ENCODE measurements at regions not wholly inside any gene's neighbourhood (a gene's known extent, or its start where the extent isn't known, plus 50 kb on each side); places are given as distances from the start of the nearest gene placed in this dataset.
"Not testable (repeated sequence)": the region's sequence is repeated elsewhere in the genome, so short reads cannot be mapped to it uniquely, and the experiment has no call there.

- Histone ChIP-seq H2AFZ (ENCODE audit: low read length) (no peak overlapping the region), H3K27ac (ENCODE audit: low read depth, low read length, poor library complexity, severe bottlenecking) (no peak overlapping the region), H3K4me3 (ENCODE audit: low read depth, low read length, poor library complexity, severe bottlenecking) (no peak overlapping the region), H3K27me3 (ENCODE audit: insufficient read depth, low read length) (no peaks in the 10 kb centered on the region), H3K79me2 (ENCODE audit: insufficient read depth, low read length) (no peaks in the 10 kb centered on the region), H3K4me1 (ENCODE audit: insufficient read depth, low read length, severe bottlenecking) (no peaks in the 10 kb centered on the region), H4K20me1 (ENCODE audit: insufficient read depth, low read length) (no peaks in the 10 kb centered on the region), H3K9me2 (ENCODE audit: low read depth, low read length) (no peaks in the 10 kb centered on the region), H3K9ac (ENCODE audit: low read length) (no peak overlapping the region), H3K9me3 (ENCODE audit: low read length) (no peaks in the 10 kb centered on the region), H3F3A (ENCODE audit: insufficient read depth, low read length) (no peaks in the 10 kb centered on the region), H3K4me2 (ENCODE audit: low read length) (no peak overlapping the region), H3K36me3 (ENCODE audit: insufficient read depth, low read length) (no peaks in the 10 kb centered on the region)
- TF ChIP-seq, protein P1, sequence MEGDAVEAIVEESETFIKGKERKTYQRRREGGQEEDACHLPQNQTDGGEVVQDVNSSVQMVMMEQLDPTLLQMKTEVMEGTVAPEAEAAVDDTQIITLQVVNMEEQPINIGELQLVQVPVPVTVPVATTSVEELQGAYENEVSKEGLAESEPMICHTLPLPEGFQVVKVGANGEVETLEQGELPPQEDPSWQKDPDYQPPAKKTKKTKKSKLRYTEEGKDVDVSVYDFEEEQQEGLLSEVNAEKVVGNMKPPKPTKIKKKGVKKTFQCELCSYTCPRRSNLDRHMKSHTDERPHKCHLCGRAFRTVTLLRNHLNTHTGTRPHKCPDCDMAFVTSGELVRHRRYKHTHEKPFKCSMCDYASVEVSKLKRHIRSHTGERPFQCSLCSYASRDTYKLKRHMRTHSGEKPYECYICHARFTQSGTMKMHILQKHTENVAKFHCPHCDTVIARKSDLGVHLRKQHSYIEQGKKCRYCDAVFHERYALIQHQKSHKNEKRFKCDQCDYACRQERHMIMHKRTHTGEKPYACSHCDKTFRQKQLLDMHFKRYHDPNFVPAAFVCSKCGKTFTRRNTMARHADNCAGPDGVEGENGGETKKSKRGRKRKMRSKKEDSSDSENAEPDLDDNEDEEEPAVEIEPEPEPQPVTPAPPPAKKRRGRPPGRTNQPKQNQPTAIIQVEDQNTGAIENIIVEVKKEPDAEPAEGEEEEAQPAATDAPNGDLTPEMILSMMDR (IDR thresholded peaks at IDR 0.05; ENCODE audit: low read length): no peak
- no peak for TF ChIP-seq EZH2 (IDR thresholded peaks at IDR 0.05; ENCODE audit: borderline replicate concordance, low read length)
Observed at GRCh38 chr12:4187916-4188315, 85.6 kb upstream of the CCND2 start.

- not testable (repeated sequence) for H3F3A ChIP-seq (ENCODE audit: insufficient read depth, low read length); H3K36me3 ChIP-seq (ENCODE audit: insufficient read depth, low read length); H3K9me2 ChIP-seq (ENCODE audit: low read depth, low read length); H3K27me3 ChIP-seq (ENCODE audit: insufficient read depth, low read length); H3K4me3 ChIP-seq (ENCODE audit: low read depth, low read length, poor library complexity, severe bottlenecking); H3K27ac ChIP-seq (ENCODE audit: low read depth, low read length, poor library complexity, severe bottlenecking); H3K9me3 ChIP-seq (ENCODE audit: low read length); H3K4me2 ChIP-seq (ENCODE audit: low read length); H2AFZ ChIP-seq (ENCODE audit: low read length); H3K79me2 ChIP-seq (ENCODE audit: insufficient read depth, low read length); H3K9ac ChIP-seq (ENCODE audit: low read length); H3K4me1 ChIP-seq (ENCODE audit: insufficient read depth, low read length, severe bottlenecking); H4K20me1 ChIP-seq (ENCODE audit: insufficient read depth, low read length)
Observed at GRCh38 chr12:4187315-4187714, 86.2 kb upstream of the CCND2 start.

- no peak for TF ChIP-seq EZH2 (IDR thresholded peaks at IDR 0.05; ENCODE audit: borderline replicate concordance, low read length)
- TF ChIP-seq, protein P1 (IDR thresholded peaks at IDR 0.05; ENCODE audit: low read length): no peak
- no peaks in the 10 kb centered on the region for H3K79me2 ChIP-seq (ENCODE audit: insufficient read depth, low read length)
- no peaks in the 10 kb centered on the region for H3F3A ChIP-seq (ENCODE audit: insufficient read depth, low read length)
- H3K9me3 ChIP-seq (ENCODE audit: low read length): no peaks in the 10 kb centered on the region
- no peaks in the 10 kb centered on the region for H4K20me1 ChIP-seq (ENCODE audit: insufficient read depth, low read length)
- no peaks in the 10 kb centered on the region for H3K4me1 ChIP-seq (ENCODE audit: insufficient read depth, low read length, severe bottlenecking)
- no peaks in the 10 kb centered on the region for H3K27me3 ChIP-seq (ENCODE audit: insufficient read depth, low read length)
- H3K36me3 ChIP-seq (ENCODE audit: insufficient read depth, low read length): no peaks in the 10 kb centered on the region
- no peak overlapping the region for H3K27ac ChIP-seq (ENCODE audit: low read depth, low read length, poor library complexity, severe bottlenecking)
- no peak overlapping the region for H2AFZ ChIP-seq (ENCODE audit: low read length)
- H3K9ac ChIP-seq (ENCODE audit: low read length): no peak overlapping the region
- no peaks in the 10 kb centered on the region for H3K9me2 ChIP-seq (ENCODE audit: low read depth, low read length)
- H3K4me3 ChIP-seq (ENCODE audit: low read depth, low read length, poor library complexity, severe bottlenecking): no peak overlapping the region
- no peak overlapping the region for H3K4me2 ChIP-seq (ENCODE audit: low read length)
Observed at GRCh38 chr12:4178424-4179170, 95.0 kb upstream of the CCND2 start.

- no peaks in the 10 kb centered on the region for H3K79me2 ChIP-seq (ENCODE audit: insufficient read depth, low read length)
- no peak overlapping the region for H2AFZ ChIP-seq (ENCODE audit: low read length)
- no peak overlapping the region for H3K4me2 ChIP-seq (ENCODE audit: low read length)
- no peaks in the 10 kb centered on the region for H3F3A ChIP-seq (ENCODE audit: insufficient read depth, low read length)
- no peaks in the 10 kb centered on the region for H3K9me2 ChIP-seq (ENCODE audit: low read depth, low read length)
- TF ChIP-seq, protein P1 (IDR thresholded peaks at IDR 0.05; ENCODE audit: low read length): no peak
- no peak for TF ChIP-seq EZH2 (IDR thresholded peaks at IDR 0.05; ENCODE audit: borderline replicate concordance, low read length)
- no peak overlapping the region for H3K9ac ChIP-seq (ENCODE audit: low read length)
- no peaks in the 10 kb centered on the region for H3K4me1 ChIP-seq (ENCODE audit: insufficient read depth, low read length, severe bottlenecking)
- no peaks in the 10 kb centered on the region for H3K36me3 ChIP-seq (ENCODE audit: insufficient read depth, low read length)
- no peak overlapping the region for H3K4me3 ChIP-seq (ENCODE audit: low read depth, low read length, poor library complexity, severe bottlenecking)
- no peaks in the 10 kb centered on the region for H4K20me1 ChIP-seq (ENCODE audit: insufficient read depth, low read length)
- no peaks in the 10 kb centered on the region for H3K9me3 ChIP-seq (ENCODE audit: low read length)
- H3K27me3 ChIP-seq (ENCODE audit: insufficient read depth, low read length): no peaks in the 10 kb centered on the region
- H3K27ac ChIP-seq (ENCODE audit: low read depth, low read length, poor library complexity, severe bottlenecking): no peak overlapping the region
Observed at GRCh38 chr12:4177262-4177661, 96.3 kb upstream of the CCND2 start.

Measured in OCI-LY1 (cell line).